Uterus (tissue), 3 donors: ENCODE measurements at regions not wholly inside any gene's neighbourhood (a gene's known extent, or its start where the extent isn't known, plus 50 kb on each side); places are given as distances from the start of the nearest gene placed in this dataset.

Experiments used
- DNase-seq, 2 donors: peaks; one replicate each; pipeline ENCODE4 v3.0.0-alpha.2; 2019 to 2020
- H3K27ac ChIP-seq, 2 donors: fragments of 200-600 bp; sonication (generic); 1 replicate in 1 of 2; 2 replicates in 1 of 2; pipeline ENCODE4 v1.5.1; 2016 to 2018
- H3K27me3 ChIP-seq, 2 donors: fragments of 200-600 bp; sonication (generic); one replicate each; pipeline ENCODE4 v1.5.1; 2018 to 2019; ENCODE audit warnings: control low read depth in 1 of 2
- H3K36me3 ChIP-seq, 2 donors: fragments of 200-600 bp; sonication (generic); one replicate each; pipeline ENCODE4 v1.5.1; 2019; ENCODE audit warnings: control low read depth in 1 of 2
- H3K4me1 ChIP-seq, 2 donors: fragments of 200-600 bp; sonication (generic); one replicate each; pipeline ENCODE4 v1.5.1; 2018 to 2019; ENCODE audit warnings: control low read depth in 1 of 2
- H3K4me3 ChIP-seq, 2 donors: fragments of 200-600 bp; sonication (generic); 1 replicate in 1 of 2; 2 replicates in 1 of 2; pipeline ENCODE4 v1.5.1; 2018 to 2019; ENCODE audit warnings: mild to moderate bottlenecking in 1 of 2
- H3K9me3 ChIP-seq, 2 donors: fragments of 200-600 bp; sonication (generic); one replicate each; pipeline ENCODE4 v1.5.1; 2019; ENCODE audit warnings: control low read depth in 1 of 2
- CTCF ChIP-seq, 4 experiments: fragments of 200-600 bp in 2 of 4; fragments of 450-650 bp in 2 of 4; sonication (generic) in 2 of 4; IDR thresholded peaks; one replicate each; pipeline ENCODE4 v1.5.1; 2016 to 2019; ENCODE audit warnings: antibody characterized with exemption in 4 of 4, mild to moderate bottlenecking in 2 of 4, moderate library complexity in 1 of 4
- POLR2A ChIP-seq, 2 donors: fragments of 450-650 bp; IDR thresholded peaks; one replicate each; pipeline ENCODE4 v1.6.1; 2016; ENCODE audit warnings: antibody characterized with exemption in 2 of 2, mild to moderate bottlenecking in 1 of 2, moderate library complexity in 1 of 2
- intact Hi-C: fragments of 100-400 bp; cut with DNase I; formaldehyde crosslinking; loops from one replicate; pipeline ENCODE4 v1.15.1; 2023; ENCODE audit warnings: low total_unique reads
- donor health status: DM: yes; HTN: yes; CAD: no.

GRCh38 chr9:29798599-29798998, 2225.3 kb upstream of the C9orf72 start:
- TF ChIP-seq CTCF (IDR thresholded peaks at IDR 0.05) (no peak), POLR2A (IDR thresholded peaks at IDR 0.05) (no peak)
- Histone ChIP-seq H3K27ac (no peak overlapping the region), H3K27me3 (no peaks in the 10 kb centered on the region), H3K36me3 (no peaks in the 10 kb centered on the region), H3K9me3 (no peaks in the 10 kb centered on the region), H3K4me1 (no peaks in the 10 kb centered on the region), H3K4me3 (no peak overlapping the region)
- intact Hi-C loops: no loop called here
- DNase-seq: no peak

- intact Hi-C loops: no loop called here
- TF ChIP-seq POLR2A (IDR thresholded peaks at IDR 0.05) (no peak), CTCF (IDR thresholded peaks at IDR 0.05) (no peak)
Observed at GRCh38 chr9:29799227-29799626, 2225.9 kb upstream of the C9orf72 start.

GRCh38 chr9:29800821-29801220, 2227.5 kb upstream of the C9orf72 start:
- H3K36me3 ChIP-seq: no peaks in the 10 kb centered on the region
- intact Hi-C loops: no loop called here
- H3K27ac ChIP-seq: no peak overlapping the region
- no peak for TF ChIP-seq CTCF (IDR thresholded peaks at IDR 0.05)
- TF ChIP-seq POLR2A (IDR thresholded peaks at IDR 0.05): no peak
- H3K4me3 ChIP-seq: no peak overlapping the region
- H3K9me3 ChIP-seq: no peaks in the 10 kb centered on the region
- DNase-seq: no peak
- H3K27me3 ChIP-seq: no peaks in the 10 kb centered on the region
- no peaks in the 10 kb centered on the region for H3K4me1 ChIP-seq

More at GRCh38 chr9:29799227-29799626, 2225.9 kb upstream of the C9orf72 start:
- H3K27me3 ChIP-seq: no peaks in the 10 kb centered on the region
- no peak overlapping the region for H3K4me3 ChIP-seq
- H3K27ac ChIP-seq: no peak overlapping the region
- H3K9me3 ChIP-seq: no peaks in the 10 kb centered on the region
- no peaks in the 10 kb centered on the region for H3K36me3 ChIP-seq
- no peaks in the 10 kb centered on the region for H3K4me1 ChIP-seq
- DNase-seq: no peak

GRCh38 chr9:29802454-29802853, 2229.2 kb upstream of the C9orf72 start:
- intact Hi-C loops: no loop called here
- TF ChIP-seq POLR2A (IDR thresholded peaks at IDR 0.05) (no peak), CTCF (IDR thresholded peaks at IDR 0.05) (no peak)
- no peak for DNase-seq
- H3K4me3 ChIP-seq: no peak overlapping the region
- no peaks in the 10 kb centered on the region for H3K4me1 ChIP-seq
- H3K27me3 ChIP-seq: no peaks in the 10 kb centered on the region
- no peaks in the 10 kb centered on the region for H3K36me3 ChIP-seq
- H3K27ac ChIP-seq: no peak overlapping the region
- H3K9me3 ChIP-seq: no peaks in the 10 kb centered on the region

- no peak for TF ChIP-seq POLR2A (IDR thresholded peaks at IDR 0.05)
- TF ChIP-seq CTCF (IDR thresholded peaks at IDR 0.05): no peak
- Histone ChIP-seq H3K27ac (no peak overlapping the region), H3K9me3 (no peaks in the 10 kb centered on the region), H3K36me3 (no peaks in the 10 kb centered on the region), H3K27me3 (no peaks in the 10 kb centered on the region), H3K4me1 (no peaks in the 10 kb centered on the region), H3K4me3 (no peak overlapping the region)
- no peak for DNase-seq
- intact Hi-C loops: no loop called here
Observed at GRCh38 chr9:29806937-29807618, 2233.8 kb upstream of the C9orf72 start.
